Caco-2 (cell line): ENCODE measurements at regions not wholly inside any gene's neighbourhood (a gene's known extent, or its start where the extent isn't known, plus 50 kb on each side); places are given as distances from the start of the nearest gene placed in this dataset.

ENCODE experiments used
- BruUV-seq: library from RNA; stranded (reverse); fragments of 400-500 nt; replicated peaks from 2 replicates; lab custom pipeline; 2021; lab: Mats Ljungman, UMichigan
- CTCF ChIA-PET: fragments of 300-600 bp; sonication (Branson Sonifier 250); formaldehyde crosslinking; loops from one replicate; lab custom pipeline; 2022; ENCODE audit warnings: antibody characterized with exemption; lab: Charles Lee
- POLR2A ChIA-PET: fragments of 300-600 bp; sonication (Branson Sonifier 250); formaldehyde crosslinking; loops from one replicate; lab custom pipeline; 2022; ENCODE audit warnings: antibody characterized with exemption; lab: Charles Lee
- DNase-seq, 2 experiments: peaks; one replicate each; pipeline versions ENCODE4 v3.0.0 to v3.0.0-alpha.2; 2020 to 2022
- H3K27me3 ChIP-seq: replicated peaks from 2 replicates; pipeline ENCODE4 v1.6.0; 2011; ENCODE audit warnings: low read length; ENCODE audit not compliant: control insufficient read depth, insufficient read depth
- H3K36me3 ChIP-seq: 2 replicates; pipeline ENCODE4 v1.5.1; 2011; ENCODE audit warnings: low read length; ENCODE audit not compliant: control insufficient read depth, insufficient read depth
- H3K4me1 ChIP-seq: fragments of 250-450 bp; sonication (Bioruptor Pico); 2 replicates; pipeline ENCODE4 v1.5.1; 2020; ENCODE audit warnings: mild to moderate bottlenecking
- H3K4me3 ChIP-seq: 2 replicates; pipeline ENCODE4 v1.5.1; 2011; ENCODE audit warnings: low read depth, mild to moderate bottlenecking, control low read depth, low read length
- H3K9me3 ChIP-seq: fragments of 250-450 bp; sonication (Bioruptor Pico); 2 replicates; pipeline ENCODE4 v1.5.1; 2020; ENCODE audit warnings: mild to moderate bottlenecking, moderate library complexity
- H3K27ac Mint-ChIP-seq: one replicate; pipeline ENCODE4 v1.8.0; 2022; ENCODE audit warnings: mixed read lengths; ENCODE audit not compliant: unreplicated experiment
- H3K27me3 Mint-ChIP-seq: one replicate; pipeline ENCODE4 v1.8.0; 2022; ENCODE audit warnings: mixed read lengths; ENCODE audit not compliant: insufficient read depth, unreplicated experiment
- H3K36me3 Mint-ChIP-seq: one replicate; pipeline ENCODE4 v1.8.0; 2022; ENCODE audit warnings: mild to moderate bottlenecking, mixed read lengths; ENCODE audit not compliant: insufficient read depth, unreplicated experiment
- H3K4me1 Mint-ChIP-seq: one replicate; pipeline ENCODE4 v1.8.0; 2022; ENCODE audit warnings: low read depth, mixed read lengths; ENCODE audit not compliant: unreplicated experiment
- H3K4me3 Mint-ChIP-seq: one replicate; pipeline ENCODE4 v1.8.0; 2022; ENCODE audit warnings: mild to moderate bottlenecking, moderate library complexity, mixed read lengths; ENCODE audit not compliant: unreplicated experiment
- H3K9me3 Mint-ChIP-seq: one replicate; pipeline ENCODE4 v1.8.0; 2022; ENCODE audit warnings: mixed read lengths; ENCODE audit not compliant: unreplicated experiment
- CTCF ChIP-seq, 2 experiments: fragments of 200-600 bp in 1 of 2; IDR thresholded peaks; 1 replicate in 1 of 2; 2 replicates in 1 of 2; pipeline versions ENCODE4 v1.5.1 to v1.8.0; 2011 to 2022; ENCODE audit warnings: antibody characterized with exemption in 1 of 2, control low read depth in 1 of 2, inconsistent platforms in 1 of 2, low read depth in 1 of 2, low read length in 1 of 2, mild to moderate bottlenecking in 1 of 2, moderate library complexity in 1 of 2; ENCODE audit not compliant: insufficient read depth in 1 of 2, severe bottlenecking in 1 of 2, unreplicated experiment in 1 of 2
- intact Hi-C: fragments of 100-400 bp; cut with micrococcal nuclease; formaldehyde crosslinking; loops from one replicate; pipeline ENCODE4 v1.10.0; 2022; ENCODE audit not compliant: unreplicated experiment

- H3K4me1 Mint-ChIP-seq: no peaks in the 10 kb centered on the region
- H3K27me3 Mint-ChIP-seq: peaks cover 15% of the 10 kb centered on the region
- no peaks in the 10 kb centered on the region for H3K4me1 ChIP-seq
- CTCF ChIA-PET: no interaction called here
- no peaks in the 10 kb centered on the region for H3K9me3 ChIP-seq
- H3K27ac Mint-ChIP-seq: no peak overlapping the region
- BruUV-seq: no TSS peak
- TF ChIP-seq CTCF (IDR thresholded peaks at IDR 0.05; ENCODE audit: insufficient read depth in 1 of 2, low read depth in 1 of 2, low read length in 1 of 2, severe bottlenecking in 1 of 2, unreplicated experiment in 1 of 2): no peak
- H3K36me3 Mint-ChIP-seq: no peaks in the 10 kb centered on the region
- POLR2A ChIA-PET: no interaction called here
- H3K9me3 Mint-ChIP-seq: no peaks in the 10 kb centered on the region
- no peak overlapping the region for H3K4me3 ChIP-seq
- no peak for DNase-seq
- H3K4me3 Mint-ChIP-seq: no peak overlapping the region
- intact Hi-C loops: no loop called here
- H3K27me3 ChIP-seq: no peaks in the 10 kb centered on the region
- no peaks in the 10 kb centered on the region for H3K36me3 ChIP-seq
These were observed 323.1 kb downstream of the TENT4A start for GRCh38 chr5:7036192-7036835.

- CTCF ChIA-PET: no interaction called here
- no peaks in the 10 kb centered on the region for H3K9me3 ChIP-seq
- POLR2A ChIA-PET: no interaction called here
- no peak for TF ChIP-seq CTCF (IDR thresholded peaks at IDR 0.05; ENCODE audit: insufficient read depth in 1 of 2, low read depth in 1 of 2, low read length in 1 of 2, severe bottlenecking in 1 of 2, unreplicated experiment in 1 of 2)
- H3K4me1 ChIP-seq: no peaks in the 10 kb centered on the region
- H3K27ac Mint-ChIP-seq: no peak overlapping the region
- no peak for DNase-seq
- peaks cover 15% of the 10 kb centered on the region for H3K27me3 Mint-ChIP-seq
- no peak overlapping the region for H3K4me3 ChIP-seq
- H3K4me1 Mint-ChIP-seq: no peaks in the 10 kb centered on the region
- BruUV-seq: no TSS peak
- no peaks in the 10 kb centered on the region for H3K9me3 Mint-ChIP-seq
- H3K36me3 Mint-ChIP-seq: no peaks in the 10 kb centered on the region
- no peaks in the 10 kb centered on the region for H3K27me3 ChIP-seq
- no peak overlapping the region for H3K4me3 Mint-ChIP-seq
- no peaks in the 10 kb centered on the region for H3K36me3 ChIP-seq
- intact Hi-C loops: no loop called here
These were observed 325.8 kb downstream of the TENT4A start for GRCh38 chr5:7039074-7039473.

- Mint-ChIP-seq H3K36me3 (no peaks in the 10 kb centered on the region), H3K4me3 (no peak overlapping the region), H3K9me3 (no peaks in the 10 kb centered on the region), H3K27ac (no peak overlapping the region), H3K27me3 (peaks cover 15% of the 10 kb centered on the region), H3K4me1 (no peaks in the 10 kb centered on the region)
- Histone ChIP-seq H3K4me3 (no peak overlapping the region), H3K27me3 (no peaks in the 10 kb centered on the region), H3K36me3 (no peaks in the 10 kb centered on the region), H3K4me1 (no peaks in the 10 kb centered on the region), H3K9me3 (no peaks in the 10 kb centered on the region)
- POLR2A ChIA-PET: no interaction called here
- BruUV-seq: no TSS peak
- no peak for DNase-seq
- intact Hi-C loops: no loop called here
- TF ChIP-seq CTCF (IDR thresholded peaks at IDR 0.05; ENCODE audit: insufficient read depth in 1 of 2, low read depth in 1 of 2, low read length in 1 of 2, severe bottlenecking in 1 of 2, unreplicated experiment in 1 of 2): no peak
- CTCF ChIA-PET: no interaction called here
These were observed 326.9 kb downstream of the TENT4A start for GRCh38 chr5:7040111-7040510.
